ENCODE measurements at regions not wholly inside any gene's neighbourhood (a gene's known extent, or its start where the extent isn't known, plus 50 kb on each side); places are given as distances from the start of the nearest gene placed in this dataset.

DNA sequence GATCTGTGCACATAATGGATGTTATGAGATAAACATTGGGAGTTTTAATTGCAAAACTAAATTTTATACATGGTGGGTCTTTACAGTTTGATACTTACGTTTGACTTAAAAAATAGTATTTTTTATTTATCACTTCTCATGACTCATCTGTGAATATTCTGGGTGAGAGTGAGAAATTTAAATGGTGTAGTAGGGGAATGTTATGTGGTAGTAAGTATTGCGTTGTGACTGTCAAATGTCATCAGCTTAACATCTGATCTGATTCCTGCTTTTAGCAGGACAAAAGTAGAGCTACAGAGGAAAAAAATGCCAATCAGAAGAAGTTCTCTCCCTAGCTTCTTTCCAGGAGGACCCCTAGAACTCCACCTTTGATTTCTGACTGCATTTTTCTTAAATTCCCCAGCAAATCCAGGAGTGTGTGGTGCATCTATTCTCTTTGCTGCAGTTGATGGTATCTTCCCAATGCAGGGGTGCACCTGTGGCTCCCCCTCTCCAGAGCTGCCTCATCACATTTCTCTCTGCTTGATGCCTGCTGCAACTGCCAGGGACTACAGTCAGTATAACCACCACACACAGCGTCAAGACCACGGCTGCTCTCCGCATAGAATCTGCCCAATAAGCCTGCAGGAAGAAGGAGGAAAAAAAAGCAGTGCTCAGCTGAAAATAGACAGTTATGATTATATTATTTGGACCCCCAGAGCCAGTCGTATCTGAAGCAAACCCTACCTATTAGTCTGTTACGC, 151.3 kb upstream of the THUMPD2 start:
- Histone ChIP-seq H3K79me2 (ENCODE audit: control insufficient read depth, insufficient read depth, low read length) (no peaks in the 10 kb centered on the region), H3K9me3 (ENCODE audit: control extremely low read depth in 1 of 3, control insufficient read depth in 2 of 3, insufficient read depth in 1 of 3, low read length in 2 of 3) (no peaks in the 10 kb centered on the region), H2AFZ (ENCODE audit: insufficient read depth, low read depth, low read length, poor library complexity, severe bottlenecking) (no peak overlapping the region), H3K9ac (ENCODE audit: low read length) (no peak overlapping the region), H3K27me3 (replicated peaks in 1 of 4; ENCODE audit: control extremely low read depth in 1 of 4, control insufficient read depth in 3 of 4, insufficient read depth in 4 of 4, low read length in 3 of 4) (no peaks in the 10 kb centered on the region), H4K20me1 (ENCODE audit: control insufficient read depth, insufficient read depth, low read length, poor library complexity, severe bottlenecking) (no peaks in the 10 kb centered on the region), H3K4me1 (ENCODE audit: control insufficient read depth in 2 of 2, insufficient read depth in 2 of 2, low read length in 2 of 2) (no peaks in the 10 kb centered on the region), H3K4me2 (replicated peaks; ENCODE audit: low read depth, low read length, poor library complexity, severe bottlenecking) (no peak overlapping the region), H3K27ac (ENCODE audit: low read length in 2 of 2) (no peak overlapping the region), H3K4me3 (ENCODE audit: control extremely low read depth in 1 of 5, extremely low read depth in 1 of 5, insufficient read depth in 1 of 5, low read depth in 2 of 5, low read length in 4 of 5) (no peak overlapping the region), H3K36me3 (replicated peaks in 1 of 2; ENCODE audit: control extremely low read depth in 1 of 2, control insufficient read depth in 1 of 2, extremely low read depth in 1 of 2, insufficient read depth in 2 of 2, low read length in 1 of 2) (no peaks in the 10 kb centered on the region)
- ATAC-seq (ENCODE audit: low read depth) (no peak), DNase-seq (no peak)
- no peak overlapping the region for H3K27ac Mint-ChIP-seq
- ChIA-PET CTCF (no interaction called here), POLR2A (no interaction called here)
- no peaks in the 10 kb centered on the region for H3K9me3 Mint-ChIP-seq (ENCODE audit: insufficient read depth)
- peaks cover 17% of the 10 kb centered on the region for H3K27me3 Mint-ChIP-seq
- no peak for TF ChIP-seq EZH2 (IDR thresholded peaks at IDR 0.05; ENCODE audit: borderline replicate concordance, insufficient read depth, low read depth, low read length, poor library complexity, severe bottlenecking)
- TF ChIP-seq, protein P1, sequence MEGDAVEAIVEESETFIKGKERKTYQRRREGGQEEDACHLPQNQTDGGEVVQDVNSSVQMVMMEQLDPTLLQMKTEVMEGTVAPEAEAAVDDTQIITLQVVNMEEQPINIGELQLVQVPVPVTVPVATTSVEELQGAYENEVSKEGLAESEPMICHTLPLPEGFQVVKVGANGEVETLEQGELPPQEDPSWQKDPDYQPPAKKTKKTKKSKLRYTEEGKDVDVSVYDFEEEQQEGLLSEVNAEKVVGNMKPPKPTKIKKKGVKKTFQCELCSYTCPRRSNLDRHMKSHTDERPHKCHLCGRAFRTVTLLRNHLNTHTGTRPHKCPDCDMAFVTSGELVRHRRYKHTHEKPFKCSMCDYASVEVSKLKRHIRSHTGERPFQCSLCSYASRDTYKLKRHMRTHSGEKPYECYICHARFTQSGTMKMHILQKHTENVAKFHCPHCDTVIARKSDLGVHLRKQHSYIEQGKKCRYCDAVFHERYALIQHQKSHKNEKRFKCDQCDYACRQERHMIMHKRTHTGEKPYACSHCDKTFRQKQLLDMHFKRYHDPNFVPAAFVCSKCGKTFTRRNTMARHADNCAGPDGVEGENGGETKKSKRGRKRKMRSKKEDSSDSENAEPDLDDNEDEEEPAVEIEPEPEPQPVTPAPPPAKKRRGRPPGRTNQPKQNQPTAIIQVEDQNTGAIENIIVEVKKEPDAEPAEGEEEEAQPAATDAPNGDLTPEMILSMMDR (IDR thresholded peaks at IDR 0.05): no peak
- H3K4me1 Mint-ChIP-seq: no peaks in the 10 kb centered on the region
- WGBS (ENCODE audit: insufficient coverage): 93% methylated on average over 3 of the region's 7 CpGs
- intact Hi-C loops (cut with micrococcal nuclease): no loop called here
- no peak overlapping the region for H3K4me3 Mint-ChIP-seq

DNA sequence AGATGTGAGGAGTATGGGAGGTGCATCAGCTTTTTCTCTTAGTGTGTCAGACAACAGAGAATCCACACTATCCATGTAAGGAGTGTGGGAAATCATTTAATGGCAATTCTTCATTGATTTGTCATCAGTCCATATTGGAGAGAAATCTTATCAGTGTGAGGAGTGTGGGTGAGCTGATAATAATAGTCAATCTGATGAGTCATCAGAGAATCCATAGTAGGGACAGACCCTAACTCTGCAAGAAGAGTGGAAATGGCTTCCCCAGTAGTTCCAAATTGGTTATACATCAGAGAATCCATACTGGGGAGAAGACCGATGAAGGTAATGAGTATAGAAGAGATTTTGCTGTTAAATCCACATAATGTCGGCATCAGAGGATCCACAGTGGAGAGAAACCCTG, 150.5 kb upstream of the THUMPD2 start:
- Histone ChIP-seq H2AFZ (ENCODE audit: insufficient read depth, low read depth, low read length, poor library complexity, severe bottlenecking) (no peak overlapping the region), H3K36me3 (replicated peaks in 1 of 2; ENCODE audit: control extremely low read depth in 1 of 2, control insufficient read depth in 1 of 2, extremely low read depth in 1 of 2, insufficient read depth in 2 of 2, low read length in 1 of 2) (no peaks in the 10 kb centered on the region), H4K20me1 (ENCODE audit: control insufficient read depth, insufficient read depth, low read length, poor library complexity, severe bottlenecking) (no peaks in the 10 kb centered on the region), H3K4me1 (ENCODE audit: control insufficient read depth in 2 of 2, insufficient read depth in 2 of 2, low read length in 2 of 2) (no peaks in the 10 kb centered on the region), H3K27ac (ENCODE audit: low read length in 2 of 2) (no peak overlapping the region), H3K9me3 (ENCODE audit: control extremely low read depth in 1 of 3, control insufficient read depth in 2 of 3, insufficient read depth in 1 of 3, low read length in 2 of 3) (no peaks in the 10 kb centered on the region), H3K27me3 (replicated peaks in 1 of 4; ENCODE audit: control extremely low read depth in 1 of 4, control insufficient read depth in 3 of 4, insufficient read depth in 4 of 4, low read length in 3 of 4) (no peaks in the 10 kb centered on the region), H3K4me2 (replicated peaks; ENCODE audit: low read depth, low read length, poor library complexity, severe bottlenecking) (no peak overlapping the region), H3K79me2 (ENCODE audit: control insufficient read depth, insufficient read depth, low read length) (no peaks in the 10 kb centered on the region), H3K4me3 (ENCODE audit: control extremely low read depth in 1 of 5, extremely low read depth in 1 of 5, insufficient read depth in 1 of 5, low read depth in 2 of 5, low read length in 4 of 5) (no peak overlapping the region), H3K9ac (ENCODE audit: low read length) (no peak overlapping the region)
- intact Hi-C loops (cut with micrococcal nuclease): no loop called here
- ChIA-PET CTCF (no interaction called here), POLR2A (no interaction called here)
- TF ChIP-seq EZH2 (IDR thresholded peaks at IDR 0.05; ENCODE audit: borderline replicate concordance, insufficient read depth, low read depth, low read length, poor library complexity, severe bottlenecking): no peak
- TF ChIP-seq, protein P1 (IDR thresholded peaks at IDR 0.05): no peak
- H3K27me3 Mint-ChIP-seq: peaks cover 13% of the 10 kb centered on the region
- H3K4me1 Mint-ChIP-seq: no peaks in the 10 kb centered on the region
- no peak overlapping the region for H3K27ac Mint-ChIP-seq
- DNase-seq (no peak), ATAC-seq (ENCODE audit: low read depth) (no peak)
- no CpG with 5 or more reads among the region's 2 CpGs for WGBS (ENCODE audit: insufficient coverage)
- H3K4me3 Mint-ChIP-seq: no peak overlapping the region
- H3K9me3 Mint-ChIP-seq (ENCODE audit: insufficient read depth): no peaks in the 10 kb centered on the region

All from B cell (primary cell).